NOMO-1 treated with DMSO at 0.1 percent for 48 hours (cell line): ENCODE measurements at regions not wholly inside any gene's neighbourhood (a gene's known extent, or its start where the extent isn't known, plus 50 kb on each side); places are given as distances from the start of the nearest gene placed in this dataset.
"Not testable (repeated sequence)": the region's sequence is repeated elsewhere in the genome, so short reads cannot be mapped to it uniquely, and the experiment has no call there.

ENCODE experiments used
- DNase-seq: peaks from one replicate; lab custom pipeline; 2025; ENCODE audit not compliant: unreplicated experiment; lab: John Stamatoyannopoulos, UW

DNA sequence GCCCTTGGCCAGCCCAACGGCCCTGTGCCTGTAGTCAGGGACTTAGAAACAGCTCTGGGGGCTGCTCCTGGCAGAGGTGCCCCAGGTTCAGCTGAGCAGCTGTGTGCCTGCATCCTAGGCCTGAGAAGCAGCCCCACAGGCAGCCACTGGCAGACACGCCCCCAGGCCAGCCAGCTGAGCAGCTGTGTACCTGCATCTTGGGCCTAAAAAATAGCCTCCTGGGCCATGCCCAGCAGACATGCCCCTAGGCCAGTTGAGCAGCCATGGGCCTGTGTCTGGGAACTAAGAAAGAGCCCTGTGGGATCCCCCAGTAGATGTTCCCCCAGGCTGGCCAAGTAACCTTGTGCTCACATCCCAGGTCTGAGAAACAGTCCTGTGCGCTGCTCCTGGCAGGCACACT, 64.0 kb downstream of the TBR1 start:
- DNase-seq = no peak

DNA sequence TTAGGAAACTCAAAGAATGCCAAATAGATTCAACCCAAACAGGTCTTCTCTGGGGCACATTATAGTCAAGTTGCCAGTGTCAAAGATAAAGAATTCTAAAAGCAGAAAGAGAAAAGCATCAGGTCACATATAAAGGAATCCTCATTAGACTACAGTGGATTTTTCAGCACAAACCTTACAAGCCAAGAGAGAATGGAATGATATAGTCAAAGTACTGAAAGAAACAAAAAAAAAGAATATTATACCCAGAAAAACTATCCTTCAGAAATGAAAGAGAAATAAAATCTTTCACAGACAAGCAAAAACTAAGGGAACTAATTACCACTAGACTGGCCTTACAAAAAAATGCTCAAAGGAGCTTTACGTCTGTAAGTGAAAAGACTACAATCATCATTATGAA, 65.5 kb downstream of the TBR1 start:
- DNase-seq = no peak

DNA sequence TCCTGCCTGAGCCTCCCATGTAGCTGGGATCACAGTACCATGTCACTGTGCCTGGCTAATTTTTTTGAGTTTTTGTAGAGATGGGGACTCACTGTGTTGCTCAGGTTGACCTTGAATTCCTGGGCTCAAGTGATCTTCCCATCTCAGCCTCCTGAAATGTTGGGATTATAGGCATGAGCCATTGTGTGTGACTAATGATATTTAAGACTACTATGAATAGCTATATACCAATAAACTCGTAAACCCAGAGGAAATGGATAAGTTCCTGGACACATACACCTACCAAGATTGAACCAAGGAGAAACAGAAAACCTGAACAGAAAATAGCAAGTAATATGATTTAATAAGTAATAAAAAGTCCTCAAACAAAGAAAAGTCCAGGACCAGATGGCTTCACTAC, 68.0 kb downstream of the TBR1 start:
- DNase-seq = no peak

- no peak for DNase-seq
Observed at GRCh38 chr2:161486111-161486510, 70.0 kb downstream of the TBR1 start.

DNA sequence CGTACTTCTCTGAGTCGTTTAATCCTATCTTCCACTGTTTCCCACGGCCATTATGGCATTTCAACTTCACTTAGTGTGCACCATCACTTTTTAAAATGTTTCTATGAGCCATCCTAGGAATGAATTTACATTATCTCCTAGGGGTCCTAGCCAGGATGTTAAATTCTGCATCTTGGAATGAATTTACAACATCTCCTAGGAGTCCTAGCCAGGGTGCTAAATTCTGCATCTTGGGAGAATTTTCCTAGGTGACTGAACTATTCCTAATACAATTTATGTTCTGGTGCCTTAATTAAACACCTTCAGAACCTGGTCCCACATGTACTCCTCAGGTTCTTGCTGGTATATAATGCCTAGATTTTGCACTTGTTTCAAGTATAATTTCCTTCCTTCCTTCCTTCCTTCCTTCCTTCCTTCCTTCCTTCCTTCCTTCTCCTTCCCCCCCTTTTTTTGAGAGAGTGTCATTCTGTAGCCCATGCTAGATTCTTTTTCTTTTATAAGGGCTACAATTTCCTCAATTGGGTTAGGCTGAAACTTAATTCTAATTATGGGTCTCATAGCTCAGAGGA, 72.1 kb downstream of the TBR1 start:
- DNase-seq = no peak

- no peak for DNase-seq
Observed at GRCh38 chr2:161488879-161489278, 72.8 kb downstream of the TBR1 start.

GRCh38 chr2:161500892-161501610, 85.0 kb downstream of the TBR1 start:
- DNase-seq = peak; percentile 17

GRCh38 chr2:161502279-161502678, 86.2 kb downstream of the TBR1 start:
- DNase-seq = not testable (repeated sequence)

GRCh38 chr2:161504628-161505289, 88.7 kb downstream of the TBR1 start:
- DNase-seq = not testable (repeated sequence)

GRCh38 chr2:161505466-161505865, 89.4 kb downstream of the TBR1 start:
- not testable (repeated sequence) for DNase-seq

DNA sequence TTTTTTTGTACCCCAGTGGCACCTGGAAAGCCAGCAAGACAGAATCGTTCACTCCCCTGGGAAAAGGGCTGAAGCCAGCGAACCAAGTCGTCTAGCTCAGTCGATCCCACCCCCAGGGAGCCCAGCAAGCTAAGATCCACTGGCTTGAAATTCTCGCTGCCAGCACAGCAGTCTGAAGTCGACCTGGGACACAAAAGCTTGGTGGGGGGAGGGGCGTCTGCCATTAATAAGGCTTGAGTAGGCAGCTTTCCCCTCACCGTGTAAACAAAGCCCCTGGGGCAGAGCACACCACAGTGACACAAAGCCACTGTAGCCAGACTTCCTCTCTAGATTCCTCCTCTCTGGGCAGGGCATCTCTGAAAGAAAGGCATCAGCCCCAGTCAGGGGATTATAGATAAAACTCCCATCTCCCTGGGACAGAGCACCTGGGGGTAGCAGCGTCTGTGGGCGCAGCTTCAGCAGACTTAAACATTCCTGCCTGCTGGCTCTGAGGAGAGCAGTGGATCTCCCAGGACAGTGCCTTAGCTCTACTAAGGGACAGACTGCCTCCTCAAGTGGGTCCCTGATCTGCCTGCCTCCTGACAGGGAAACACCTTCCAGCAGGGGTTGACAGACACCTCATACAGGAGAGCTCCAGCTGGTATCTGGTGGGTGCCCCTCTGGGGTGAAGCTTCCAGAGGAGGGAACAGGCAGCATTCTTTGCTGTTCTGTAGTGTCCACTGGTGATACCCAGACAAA, 97.4 kb downstream of the TBR1 start:
- not testable (repeated sequence) for DNase-seq

DNA sequence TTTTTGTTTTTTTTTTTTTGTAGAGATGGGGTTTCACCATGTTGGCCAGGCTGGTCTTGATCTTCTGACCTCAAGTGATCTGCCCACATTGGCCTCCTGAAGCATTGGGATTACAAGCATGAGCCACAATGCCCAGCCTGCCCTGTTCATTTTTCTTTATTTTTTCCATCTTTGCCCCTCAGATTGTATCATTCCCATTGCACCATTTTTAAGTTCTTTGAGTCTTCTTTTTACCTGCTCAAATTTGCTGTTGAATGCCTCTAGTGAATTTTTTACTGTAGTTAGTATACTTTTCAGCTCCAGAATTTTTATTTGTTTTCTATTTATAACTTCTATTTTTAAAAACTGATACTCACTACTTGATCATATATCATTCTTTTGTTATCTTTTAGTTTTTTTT, 101.4 kb upstream of the SLC4A10 start:
- DNase-seq = no peak

GRCh38 chr2:161533218-161533617, 91.0 kb upstream of the SLC4A10 start:
- no peak for DNase-seq

DNA sequence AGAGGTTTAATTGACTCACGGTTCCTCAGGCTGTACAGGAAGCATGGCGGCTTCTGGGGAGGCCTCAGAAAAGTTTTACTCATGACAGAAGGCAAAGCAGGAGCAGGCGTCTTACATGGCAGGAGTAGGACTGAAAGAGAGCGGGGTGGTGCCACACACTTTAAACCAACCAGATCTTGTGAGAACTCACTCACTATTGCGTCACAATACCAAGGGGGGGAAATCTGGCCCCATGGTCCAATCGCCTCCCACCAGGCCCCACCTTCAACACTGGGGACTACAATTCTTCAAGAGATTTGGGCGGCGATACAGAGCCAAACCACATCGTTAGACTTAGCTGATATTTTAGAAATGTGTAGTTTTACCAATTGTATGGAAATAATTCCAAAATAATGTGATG, 77.6 kb upstream of the SLC4A10 start:
- no peak for DNase-seq

- DNase-seq = no peak
Observed at GRCh38 chr2:161547130-161547529, 77.1 kb upstream of the SLC4A10 start.

GRCh38 chr2:161552015-161552414, 72.2 kb upstream of the SLC4A10 start:
- no peak for DNase-seq

DNA sequence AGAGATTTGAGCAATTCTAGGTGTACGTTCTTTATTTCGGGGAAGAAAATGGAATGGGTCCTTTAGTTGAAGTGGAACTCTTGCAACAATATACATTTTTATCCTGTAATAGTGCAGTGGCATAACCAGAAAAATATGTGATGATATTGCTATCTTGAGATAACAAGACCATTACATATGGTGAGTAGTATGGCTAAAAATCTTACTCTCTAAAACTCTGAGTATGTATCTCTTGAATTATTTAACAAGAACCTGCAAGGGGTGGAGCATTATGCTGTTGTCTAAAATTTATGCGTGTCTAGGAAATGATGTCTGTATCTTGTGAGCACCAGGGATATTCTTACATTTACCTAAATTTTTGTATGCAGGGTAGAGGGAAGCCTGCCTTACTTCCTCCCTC, 68.4 kb upstream of the SLC4A10 start:
- no peak for DNase-seq

GRCh38 chr2:161556440-161556839, 67.8 kb upstream of the SLC4A10 start:
- DNase-seq = no peak

- no peak for DNase-seq
Observed at GRCh38 chr2:161557538-161557937, 66.7 kb upstream of the SLC4A10 start.

GRCh38 chr2:161564906-161565305, 59.3 kb upstream of the SLC4A10 start:
- no peak for DNase-seq

- DNase-seq = no peak
Observed at GRCh38 chr2:161569401-161569800, 54.8 kb upstream of the SLC4A10 start.
